Fibroblast of lung (primary cell): ENCODE measurements at regions not wholly inside any gene's neighbourhood (a gene's known extent, or its start where the extent isn't known, plus 50 kb on each side); places are given as distances from the start of the nearest gene placed in this dataset.

Experiments used
- CTCF ChIP-seq, 2 donors: IDR thresholded peaks in 1 of 2; conservative IDR thresholded peaks in 1 of 2; 1 replicate in 1 of 2; 2 replicates in 1 of 2; pipeline ENCODE4 v1.5.1; 2011 to 2012; ENCODE audit warnings: low read length in 2 of 2, control low read depth in 1 of 2, inconsistent platforms in 1 of 2, low read depth in 1 of 2, mild to moderate bottlenecking in 1 of 2
- EZH2 ChIP-seq: IDR thresholded peaks from 2 replicates; pipeline ENCODE4 v1.5.1; 2012; ENCODE audit warnings: low read length, control low read depth, mild to moderate bottlenecking; ENCODE audit errors: missing control alignments

GRCh38 chr7:113483657-113484056 is 365.3 kb upstream of the SMIM30 start:
- TF ChIP-seq CTCF (conservative IDR thresholded peaks at IDR 0.05 in 1 of 2, IDR thresholded peaks at IDR 0.05 in 1 of 2; ENCODE audit: low read depth in 1 of 2, low read length in 2 of 2) (no peak), EZH2 (no peak)
